ENCODE measurements at regions not wholly inside any gene's neighbourhood (a gene's known extent, or its start where the extent isn't known, plus 50 kb on each side); places are given as distances from the start of the nearest gene placed in this dataset.
"Not testable (repeated sequence)": the region's sequence is repeated elsewhere in the genome, so short reads cannot be mapped to it uniquely, and the experiment has no call there.

- no peak for DNase-seq
- TF ChIP-seq, protein P1, sequence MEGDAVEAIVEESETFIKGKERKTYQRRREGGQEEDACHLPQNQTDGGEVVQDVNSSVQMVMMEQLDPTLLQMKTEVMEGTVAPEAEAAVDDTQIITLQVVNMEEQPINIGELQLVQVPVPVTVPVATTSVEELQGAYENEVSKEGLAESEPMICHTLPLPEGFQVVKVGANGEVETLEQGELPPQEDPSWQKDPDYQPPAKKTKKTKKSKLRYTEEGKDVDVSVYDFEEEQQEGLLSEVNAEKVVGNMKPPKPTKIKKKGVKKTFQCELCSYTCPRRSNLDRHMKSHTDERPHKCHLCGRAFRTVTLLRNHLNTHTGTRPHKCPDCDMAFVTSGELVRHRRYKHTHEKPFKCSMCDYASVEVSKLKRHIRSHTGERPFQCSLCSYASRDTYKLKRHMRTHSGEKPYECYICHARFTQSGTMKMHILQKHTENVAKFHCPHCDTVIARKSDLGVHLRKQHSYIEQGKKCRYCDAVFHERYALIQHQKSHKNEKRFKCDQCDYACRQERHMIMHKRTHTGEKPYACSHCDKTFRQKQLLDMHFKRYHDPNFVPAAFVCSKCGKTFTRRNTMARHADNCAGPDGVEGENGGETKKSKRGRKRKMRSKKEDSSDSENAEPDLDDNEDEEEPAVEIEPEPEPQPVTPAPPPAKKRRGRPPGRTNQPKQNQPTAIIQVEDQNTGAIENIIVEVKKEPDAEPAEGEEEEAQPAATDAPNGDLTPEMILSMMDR (conservative IDR thresholded peaks at IDR 0.05) = no peak
- Histone ChIP-seq H3K4me3 (ENCODE audit: low read length) (peak overlapping the region; percentile 44), H3K27ac (ENCODE audit: low read depth, low read length) (no peak overlapping the region), H3K36me3 (ENCODE audit: control insufficient read depth, insufficient read depth, low read length) (no peaks in the 10 kb centered on the region), H3K4me1 (ENCODE audit: control insufficient read depth, insufficient read depth, low read length) (no peaks in the 10 kb centered on the region), H3K27me3 (ENCODE audit: control insufficient read depth, insufficient read depth, low read length, poor library complexity, severe bottlenecking) (no peaks in the 10 kb centered on the region), H3K9me3 (ENCODE audit: control insufficient read depth, low read length) (peaks cover 41% of the 10 kb centered on the region), H3K9ac (ENCODE audit: extremely low read depth, low read length, poor library complexity, severe bottlenecking) (no peak overlapping the region)
- Mint-ChIP-seq H3K36me3 (ENCODE audit: low read depth) (peaks cover 10% of the 10 kb centered on the region), H3K27ac (no peak overlapping the region), H3K9me3 (peaks cover 34% of the 10 kb centered on the region), H3K4me3 (no peak overlapping the region), H3K27me3 (ENCODE audit: insufficient read depth) (no peaks in the 10 kb centered on the region), H3K4me1 (no peaks in the 10 kb centered on the region)
Observed at GRCh38 chr5:104018299-104018698, 455.7 kb upstream of the NUDT12 start.

- 93 to 95% methylated on average over 2 to 3 of the region's 3 CpGs for WGBS, 2 experiments (ENCODE audit: insufficient coverage in 1 of 2, insufficient read length in 1 of 2)
- H3K4me1 ChIP-seq (ENCODE audit: control insufficient read depth, insufficient read depth, low read length) = no peaks in the 10 kb centered on the region
- Mint-ChIP-seq H3K27ac (no peak overlapping the region), H3K27me3 (ENCODE audit: insufficient read depth) (no peaks in the 10 kb centered on the region), H3K36me3 (ENCODE audit: low read depth) (peaks cover 11% of the 10 kb centered on the region), H3K9me3 (peaks cover 39% of the 10 kb centered on the region), H3K4me3 (no peak overlapping the region), H3K4me1 (no peaks in the 10 kb centered on the region)
- no peak overlapping the region for H3K9ac ChIP-seq (ENCODE audit: extremely low read depth, low read length, poor library complexity, severe bottlenecking)
- DNase-seq = no peak
- no peaks in the 10 kb centered on the region for H3K36me3 ChIP-seq (ENCODE audit: control insufficient read depth, insufficient read depth, low read length)
- no peak overlapping the region for H3K4me3 ChIP-seq (ENCODE audit: low read length)
- TF ChIP-seq, protein P1 (conservative IDR thresholded peaks at IDR 0.05) = no peak
- H3K27me3 ChIP-seq (ENCODE audit: control insufficient read depth, insufficient read depth, low read length, poor library complexity, severe bottlenecking) = no peaks in the 10 kb centered on the region
- no peak overlapping the region for H3K27ac ChIP-seq (ENCODE audit: low read depth, low read length)
- peaks cover 41% of the 10 kb centered on the region for H3K9me3 ChIP-seq (ENCODE audit: control insufficient read depth, low read length)
Observed at GRCh38 chr5:104016646-104017045, 454.1 kb upstream of the NUDT12 start.

GRCh38 chr5:104015765-104016164, 453.2 kb upstream of the NUDT12 start:
- no peaks in the 10 kb centered on the region for H3K27me3 ChIP-seq (ENCODE audit: control insufficient read depth, insufficient read depth, low read length, poor library complexity, severe bottlenecking)
- DNase-seq = no peak
- H3K4me1 ChIP-seq (ENCODE audit: control insufficient read depth, insufficient read depth, low read length) = no peaks in the 10 kb centered on the region
- Mint-ChIP-seq H3K36me3 (ENCODE audit: low read depth) (peaks cover 13% of the 10 kb centered on the region), H3K9me3 (peaks cover 39% of the 10 kb centered on the region), H3K27me3 (ENCODE audit: insufficient read depth) (no peaks in the 10 kb centered on the region), H3K4me3 (no peak overlapping the region), H3K4me1 (no peaks in the 10 kb centered on the region), H3K27ac (no peak overlapping the region)
- TF ChIP-seq, protein P1 (conservative IDR thresholded peaks at IDR 0.05) = no peak
- H3K9me3 ChIP-seq (ENCODE audit: control insufficient read depth, low read length) = peaks cover 41% of the 10 kb centered on the region
- no peak overlapping the region for H3K9ac ChIP-seq (ENCODE audit: extremely low read depth, low read length, poor library complexity, severe bottlenecking)
- no peaks in the 10 kb centered on the region for H3K36me3 ChIP-seq (ENCODE audit: control insufficient read depth, insufficient read depth, low read length)
- WGBS, 2 experiments (ENCODE audit: insufficient coverage in 1 of 2, insufficient read length in 1 of 2) = 89 to 94% methylated on average over 2 of the region's 2 CpGs
- H3K27ac ChIP-seq (ENCODE audit: low read depth, low read length) = no peak overlapping the region
- no peak overlapping the region for H3K4me3 ChIP-seq (ENCODE audit: low read length)

DNA sequence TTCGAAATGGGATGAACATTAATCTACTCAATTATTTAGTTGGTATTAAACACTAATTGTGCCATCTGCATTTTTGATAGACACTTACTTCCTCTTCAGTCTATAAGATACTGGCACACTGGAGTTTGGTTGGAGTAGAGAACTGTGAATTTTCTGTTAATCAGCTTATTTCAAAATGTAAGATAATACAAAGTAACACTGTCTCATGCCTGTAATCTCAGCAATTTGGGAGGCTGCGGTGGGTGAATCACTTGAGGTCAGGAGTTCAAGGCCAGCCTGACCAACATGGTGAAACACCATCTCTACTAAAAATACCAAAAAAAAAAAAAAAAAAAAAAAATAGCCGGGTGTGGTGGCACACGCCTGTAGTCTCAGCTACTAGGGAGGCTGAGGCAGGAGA, 440.2 kb upstream of the NUDT12 start:
- H3K36me3 ChIP-seq (ENCODE audit: control insufficient read depth, insufficient read depth, low read length); H3K27me3 ChIP-seq (ENCODE audit: control insufficient read depth, insufficient read depth, low read length, poor library complexity, severe bottlenecking); H3K27ac Mint-ChIP-seq; H3K9ac ChIP-seq (ENCODE audit: extremely low read depth, low read length, poor library complexity, severe bottlenecking); H3K9me3 Mint-ChIP-seq; H3K27ac ChIP-seq (ENCODE audit: low read depth, low read length); H3K4me1 ChIP-seq (ENCODE audit: control insufficient read depth, insufficient read depth, low read length); H3K36me3 Mint-ChIP-seq (ENCODE audit: low read depth); H3K4me3 Mint-ChIP-seq; DNase-seq; H3K4me1 Mint-ChIP-seq; H3K27me3 Mint-ChIP-seq (ENCODE audit: insufficient read depth); H3K4me3 ChIP-seq (ENCODE audit: low read length); H3K9me3 ChIP-seq (ENCODE audit: control insufficient read depth, low read length): not testable (repeated sequence)
- WGBS, 2 experiments (ENCODE audit: insufficient coverage in 1 of 2, insufficient read length in 1 of 2) = 90% methylated on average over 3 of the region's 4 CpGs; no CpG with 5 or more reads in 1 of the 2 experiments

All from endodermal cell (in vitro differentiated cells).